Loucy (cell line): ENCODE measurements at regions not wholly inside any gene's neighbourhood (a gene's known extent, or its start where the extent isn't known, plus 50 kb on each side); places are given as distances from the start of the nearest gene placed in this dataset.

Experiments used
- H2AFZ ChIP-seq: fragments of 200-600 bp; sonication (generic); 2 replicates; pipeline ENCODE4 v1.6.0; 2016; ENCODE audit warnings: antibody characterized with exemption, mild to moderate bottlenecking, low read length, moderate library complexity
- H3F3A ChIP-seq: fragments of 200-600 bp; 2 replicates; pipeline ENCODE4 v1.6.0; 2016; ENCODE audit warnings: antibody characterized with exemption, low read depth, mild to moderate bottlenecking
- H3K27me3 ChIP-seq: fragments of 200-600 bp; sonication (generic); 2 replicates; pipeline ENCODE4 v1.6.1; 2014; ENCODE audit warnings: low read length, mild to moderate bottlenecking; ENCODE audit not compliant: insufficient read depth, poor library complexity, severe bottlenecking
- H3K36me3 ChIP-seq: fragments of 200-600 bp; sonication (generic); 2 replicates; pipeline ENCODE4 v1.6.1; 2016; ENCODE audit warnings: low read length; ENCODE audit not compliant: insufficient read depth
- H3K4me1 ChIP-seq: fragments of 200-600 bp; sonication (generic); 2 replicates; pipeline ENCODE4 v1.5.1; 2014; ENCODE audit warnings: low read length, mild to moderate bottlenecking; ENCODE audit not compliant: insufficient read depth, poor library complexity, severe bottlenecking
- H3K4me2 ChIP-seq: fragments of 200-600 bp; sonication (generic); 2 replicates; pipeline ENCODE4 v1.6.0; 2014; ENCODE audit warnings: antibody characterized with exemption, low read length, low read depth, mild to moderate bottlenecking; ENCODE audit not compliant: poor library complexity, severe bottlenecking
- H3K4me3 ChIP-seq: fragments of 200-600 bp; sonication (generic); 2 replicates; pipeline ENCODE4 v1.5.1; 2014; ENCODE audit warnings: low read length, mild to moderate bottlenecking, mixed read lengths; ENCODE audit not compliant: poor library complexity, severe bottlenecking
- H3K79me2 ChIP-seq: fragments of 200-600 bp; sonication (generic); 2 replicates; pipeline ENCODE4 v1.6.1; 2014; ENCODE audit warnings: low read length; ENCODE audit not compliant: insufficient read depth
- H3K9ac ChIP-seq: fragments of 200-600 bp; sonication (generic); 2 replicates; pipeline ENCODE4 v1.6.0; 2014; ENCODE audit warnings: mild to moderate bottlenecking, low read depth, low read length, moderate library complexity; ENCODE audit not compliant: poor library complexity, severe bottlenecking
- H3K9me2 ChIP-seq: fragments of 200-600 bp; sonication (generic); replicated peaks from 2 replicates; pipeline ENCODE4 v1.6.1; 2016; ENCODE audit warnings: low read depth, low read length, mixed read lengths
- H3K9me3 ChIP-seq: fragments of 200-600 bp; sonication (generic); 2 replicates; pipeline ENCODE4 v1.6.1; 2014; ENCODE audit warnings: mild to moderate bottlenecking, antibody characterized with exemption, low read length, low read depth; ENCODE audit not compliant: insufficient read depth
- H4K20me1 ChIP-seq: fragments of 200-600 bp; sonication (generic); 2 replicates; pipeline ENCODE4 v1.6.0; 2014; ENCODE audit warnings: antibody characterized with exemption, low read length, mild to moderate bottlenecking; ENCODE audit not compliant: insufficient read depth, poor library complexity, severe bottlenecking
- EZH2phosphoT487 ChIP-seq: fragments of 200-600 bp; IDR thresholded peaks from 2 replicates; pipeline ENCODE4 v1.6.1; 2018; ENCODE audit warnings: antibody characterized with exemption, mild to moderate bottlenecking, moderate library complexity, borderline replicate concordance
- TF ChIP-seq, protein P1 (sequence below): fragments of 200-600 bp; sonication (generic); conservative IDR thresholded peaks from 2 replicates; pipeline ENCODE4 v1.5.1; 2014; ENCODE audit warnings: mild to moderate bottlenecking, antibody characterized with exemption, low read length

DNA sequence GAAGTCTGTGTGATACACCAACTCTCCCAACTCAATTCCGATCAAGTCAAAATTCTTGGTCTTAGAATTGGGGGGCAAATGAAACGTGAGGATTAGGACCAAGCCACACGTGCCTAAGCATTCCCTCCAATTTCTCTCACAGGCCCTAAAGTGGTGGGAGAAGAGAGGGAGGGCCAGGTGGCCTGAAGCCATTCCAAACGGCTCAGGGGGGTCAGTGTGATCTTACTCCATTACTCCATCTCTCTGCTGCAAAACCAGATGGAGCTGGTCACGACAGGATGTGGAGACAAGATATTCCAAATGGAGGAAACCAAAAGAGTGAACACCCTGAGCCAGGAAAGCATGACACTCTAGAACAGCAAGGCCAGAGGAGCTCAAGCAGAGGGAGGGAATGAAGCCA is 195.4 kb downstream of the FOXO1 start:
- H4K20me1 ChIP-seq, result no peaks in the 10 kb centered on the region
- no peaks in the 10 kb centered on the region for H3K36me3 ChIP-seq
- no peaks in the 10 kb centered on the region for H3K27me3 ChIP-seq
- H2AFZ ChIP-seq, result no peak overlapping the region
- no peak overlapping the region for H3K4me2 ChIP-seq
- H3K9ac ChIP-seq, result no peak overlapping the region
- no peaks in the 10 kb centered on the region for H3F3A ChIP-seq
- no peak overlapping the region for H3K4me3 ChIP-seq
- H3K9me2 ChIP-seq, result no peaks in the 10 kb centered on the region
- H3K9me3 ChIP-seq, result no peaks in the 10 kb centered on the region
- H3K4me1 ChIP-seq, result peaks cover 7% of the 10 kb centered on the region
- H3K79me2 ChIP-seq, result no peaks in the 10 kb centered on the region
- TF ChIP-seq, protein P1, sequence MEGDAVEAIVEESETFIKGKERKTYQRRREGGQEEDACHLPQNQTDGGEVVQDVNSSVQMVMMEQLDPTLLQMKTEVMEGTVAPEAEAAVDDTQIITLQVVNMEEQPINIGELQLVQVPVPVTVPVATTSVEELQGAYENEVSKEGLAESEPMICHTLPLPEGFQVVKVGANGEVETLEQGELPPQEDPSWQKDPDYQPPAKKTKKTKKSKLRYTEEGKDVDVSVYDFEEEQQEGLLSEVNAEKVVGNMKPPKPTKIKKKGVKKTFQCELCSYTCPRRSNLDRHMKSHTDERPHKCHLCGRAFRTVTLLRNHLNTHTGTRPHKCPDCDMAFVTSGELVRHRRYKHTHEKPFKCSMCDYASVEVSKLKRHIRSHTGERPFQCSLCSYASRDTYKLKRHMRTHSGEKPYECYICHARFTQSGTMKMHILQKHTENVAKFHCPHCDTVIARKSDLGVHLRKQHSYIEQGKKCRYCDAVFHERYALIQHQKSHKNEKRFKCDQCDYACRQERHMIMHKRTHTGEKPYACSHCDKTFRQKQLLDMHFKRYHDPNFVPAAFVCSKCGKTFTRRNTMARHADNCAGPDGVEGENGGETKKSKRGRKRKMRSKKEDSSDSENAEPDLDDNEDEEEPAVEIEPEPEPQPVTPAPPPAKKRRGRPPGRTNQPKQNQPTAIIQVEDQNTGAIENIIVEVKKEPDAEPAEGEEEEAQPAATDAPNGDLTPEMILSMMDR, result no peak
- no peak for TF ChIP-seq EZH2phosphoT487

DNA sequence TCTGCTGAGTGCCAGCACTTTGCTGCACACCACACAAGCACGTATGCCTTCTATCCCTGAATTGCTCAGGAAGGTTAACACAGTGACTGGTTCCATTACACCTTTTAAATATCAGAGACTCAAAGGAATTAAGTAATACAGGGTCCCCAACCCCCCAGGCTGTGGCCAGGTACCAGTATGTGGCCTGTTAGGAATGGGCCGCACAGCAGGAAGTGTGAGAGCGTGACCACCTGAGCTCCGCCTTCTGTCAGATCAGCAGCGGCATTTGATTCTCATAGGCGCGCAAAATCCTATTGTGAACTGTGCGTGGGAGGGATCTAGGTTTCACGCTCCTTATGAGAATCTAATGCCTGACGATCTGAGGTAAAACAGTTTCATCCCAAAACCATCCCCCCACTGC is 194.5 kb downstream of the FOXO1 start:
- H3K79me2 ChIP-seq, result no peaks in the 10 kb centered on the region
- H3K9me2 ChIP-seq, result no peaks in the 10 kb centered on the region
- no peak overlapping the region for H3K4me3 ChIP-seq
- H3K9me3 ChIP-seq, result no peaks in the 10 kb centered on the region
- H3F3A ChIP-seq, result no peaks in the 10 kb centered on the region
- no peak overlapping the region for H2AFZ ChIP-seq
- H3K36me3 ChIP-seq, result no peaks in the 10 kb centered on the region
- H3K9ac ChIP-seq, result no peak overlapping the region
- no peaks in the 10 kb centered on the region for H4K20me1 ChIP-seq
- H3K4me2 ChIP-seq, result no peak overlapping the region
- H3K27me3 ChIP-seq, result no peaks in the 10 kb centered on the region
- peaks cover 7% of the 10 kb centered on the region for H3K4me1 ChIP-seq
- TF ChIP-seq, protein P1, result no peak
- TF ChIP-seq EZH2phosphoT487, result no peak

DNA sequence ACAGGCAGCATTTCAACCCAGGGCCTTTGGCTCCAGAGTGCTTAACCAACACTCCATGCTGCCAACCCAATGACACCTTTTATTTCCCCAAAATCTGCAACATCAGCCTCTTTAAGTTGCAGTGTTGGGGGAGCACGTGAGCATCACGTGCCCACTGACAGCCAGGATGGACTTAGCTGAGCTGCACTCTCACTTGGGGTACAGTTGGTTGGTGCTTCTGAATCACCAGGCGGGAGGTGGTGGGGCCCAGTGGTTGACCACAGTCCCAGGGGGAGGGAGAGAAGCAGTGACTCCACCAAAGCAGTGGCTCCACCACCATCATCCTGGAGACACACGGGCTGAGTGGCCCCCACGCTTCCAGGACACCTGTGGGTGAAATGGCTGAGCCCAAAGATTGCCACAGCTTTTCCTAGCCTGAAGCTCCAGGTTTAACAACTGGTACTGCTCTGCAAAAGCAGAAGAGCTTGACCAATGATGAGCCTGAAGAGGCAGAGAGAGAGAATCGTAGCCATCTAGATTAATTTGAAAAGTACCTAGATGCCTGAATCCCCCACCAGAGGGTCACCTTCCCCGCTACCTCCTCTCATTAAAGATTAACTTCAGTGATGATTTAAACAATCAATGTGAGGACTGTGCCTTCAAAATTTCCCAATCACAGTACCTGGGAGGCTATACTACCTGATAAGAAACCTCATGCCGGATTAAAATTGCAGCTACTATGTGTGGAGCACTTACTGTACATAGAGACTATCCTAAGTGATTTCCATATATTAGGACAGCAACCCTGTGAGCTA is 193.8 kb downstream of the FOXO1 start:
- Histone ChIP-seq H3K4me1 (peaks cover 7% of the 10 kb centered on the region), H3K9ac (no peak overlapping the region), H2AFZ (no peak overlapping the region), H3K9me2 (no peaks in the 10 kb centered on the region), H3K27me3 (no peaks in the 10 kb centered on the region), H4K20me1 (no peaks in the 10 kb centered on the region), H3K79me2 (no peaks in the 10 kb centered on the region), H3F3A (no peaks in the 10 kb centered on the region), H3K9me3 (no peaks in the 10 kb centered on the region), H3K4me2 (no peak overlapping the region), H3K36me3 (no peaks in the 10 kb centered on the region), H3K4me3 (no peak overlapping the region)
- TF ChIP-seq EZH2phosphoT487, result no peak

DNA sequence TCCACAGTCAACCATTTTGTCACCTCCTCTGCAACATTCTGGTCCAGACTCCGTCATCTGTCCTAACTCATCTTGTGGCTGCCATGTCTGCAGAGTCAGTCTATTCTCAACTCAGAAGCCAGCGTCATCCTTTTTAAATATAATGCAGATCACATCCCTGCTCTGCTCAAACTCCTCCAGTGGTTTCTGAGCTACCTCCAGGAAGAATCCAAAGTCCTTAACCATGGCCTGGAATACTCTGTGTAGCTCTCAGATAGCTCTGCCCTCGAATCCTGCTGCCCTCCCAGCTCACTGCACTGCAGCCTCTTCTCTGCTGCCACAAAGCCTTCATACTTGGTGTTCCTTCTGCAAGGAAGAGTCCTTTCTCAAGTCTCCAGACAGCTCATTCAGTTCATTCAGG is 190.8 kb downstream of the FOXO1 start:
- H3K36me3 ChIP-seq, result no peaks in the 10 kb centered on the region
- no peak overlapping the region for H3K9ac ChIP-seq
- H4K20me1 ChIP-seq, result no peaks in the 10 kb centered on the region
- H3K4me3 ChIP-seq, result no peak overlapping the region
- no peak overlapping the region for H3K4me2 ChIP-seq
- H3K79me2 ChIP-seq, result no peaks in the 10 kb centered on the region
- H3F3A ChIP-seq, result no peaks in the 10 kb centered on the region
- no peaks in the 10 kb centered on the region for H3K27me3 ChIP-seq
- H2AFZ ChIP-seq, result no peak overlapping the region
- H3K9me3 ChIP-seq, result no peaks in the 10 kb centered on the region
- peaks cover 7% of the 10 kb centered on the region for H3K4me1 ChIP-seq
- no peaks in the 10 kb centered on the region for H3K9me2 ChIP-seq
- TF ChIP-seq, protein P1, result no peak
- TF ChIP-seq EZH2phosphoT487, result no peak
